Upper lobe of left lung (tissue), 4 donors: ENCODE measurements at regions not wholly inside any gene's neighbourhood (a gene's known extent, or its start where the extent isn't known, plus 50 kb on each side); places are given as distances from the start of the nearest gene placed in this dataset.

Experiments used
- POLR2A ChIP-seq, 4 donors: fragments of 450-650 bp; IDR thresholded peaks; one replicate each; pipeline ENCODE4 v1.5.1; 2016 to 2017; ENCODE audit warnings: antibody characterized with exemption in 4 of 4, mild to moderate bottlenecking in 2 of 4
- TF ChIP-seq, protein P1 (sequence below), 6 experiments: fragments of 450-650 bp in 4 of 6; fragments of 200-600 bp in 2 of 6; sonication (generic) in 2 of 6; IDR thresholded peaks; one replicate each; pipeline ENCODE4 v1.5.1; 2016 to 2019; ENCODE audit warnings: antibody characterized with exemption in 6 of 6

DNA sequence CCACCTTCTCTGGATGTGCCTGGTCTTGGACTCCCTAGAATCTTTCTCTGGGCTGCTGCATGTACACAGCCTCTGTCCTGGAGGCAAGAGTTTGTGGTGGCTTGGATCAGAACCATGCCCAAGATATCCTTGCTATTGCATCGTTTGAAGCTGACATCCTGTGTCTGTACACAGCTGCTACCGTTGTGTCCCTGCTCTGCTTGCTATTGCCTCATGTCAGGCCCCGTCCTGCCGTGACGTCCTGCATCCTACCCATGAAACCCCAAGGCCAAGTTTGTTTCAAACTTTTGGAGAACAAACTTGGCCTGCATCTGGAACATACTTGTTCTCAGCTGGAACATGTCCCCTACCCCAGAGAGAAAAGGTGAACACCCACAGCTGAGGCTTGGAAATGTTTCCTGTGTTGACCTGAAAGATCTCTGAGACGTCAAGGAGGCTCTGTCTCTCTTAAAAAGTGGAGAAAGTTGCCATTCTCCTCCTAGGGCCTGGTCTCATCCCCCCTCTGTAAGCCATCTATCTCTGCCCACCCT is 78.1 kb downstream of the HFE start:
- TF ChIP-seq, protein P1, sequence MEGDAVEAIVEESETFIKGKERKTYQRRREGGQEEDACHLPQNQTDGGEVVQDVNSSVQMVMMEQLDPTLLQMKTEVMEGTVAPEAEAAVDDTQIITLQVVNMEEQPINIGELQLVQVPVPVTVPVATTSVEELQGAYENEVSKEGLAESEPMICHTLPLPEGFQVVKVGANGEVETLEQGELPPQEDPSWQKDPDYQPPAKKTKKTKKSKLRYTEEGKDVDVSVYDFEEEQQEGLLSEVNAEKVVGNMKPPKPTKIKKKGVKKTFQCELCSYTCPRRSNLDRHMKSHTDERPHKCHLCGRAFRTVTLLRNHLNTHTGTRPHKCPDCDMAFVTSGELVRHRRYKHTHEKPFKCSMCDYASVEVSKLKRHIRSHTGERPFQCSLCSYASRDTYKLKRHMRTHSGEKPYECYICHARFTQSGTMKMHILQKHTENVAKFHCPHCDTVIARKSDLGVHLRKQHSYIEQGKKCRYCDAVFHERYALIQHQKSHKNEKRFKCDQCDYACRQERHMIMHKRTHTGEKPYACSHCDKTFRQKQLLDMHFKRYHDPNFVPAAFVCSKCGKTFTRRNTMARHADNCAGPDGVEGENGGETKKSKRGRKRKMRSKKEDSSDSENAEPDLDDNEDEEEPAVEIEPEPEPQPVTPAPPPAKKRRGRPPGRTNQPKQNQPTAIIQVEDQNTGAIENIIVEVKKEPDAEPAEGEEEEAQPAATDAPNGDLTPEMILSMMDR (IDR thresholded peaks at IDR 0.05) = no peak
- no peak for TF ChIP-seq POLR2A (IDR thresholded peaks at IDR 0.05)
